SK-N-SH treated with all-trans-retinoic acid at 6 μM for 48 hours (cell line): ENCODE measurements at regions not wholly inside any gene's neighbourhood (a gene's known extent, or its start where the extent isn't known, plus 50 kb on each side); places are given as distances from the start of the nearest gene placed in this dataset.

Experiments used
- ARNTL ChIP-seq: fragments of 450-650 bp; formaldehyde crosslinking; IDR thresholded peaks from 2 replicates; pipeline ENCODE4 v1.5.0; 2020; ENCODE audit warnings: low read depth, mild to moderate bottlenecking, moderate library complexity, borderline replicate concordance
- CREB5 ChIP-seq: fragments of 250-450 bp; sonication (Bioruptor Pico); IDR thresholded peaks from 2 replicates; pipeline ENCODE4 v1.5.1; 2020; ENCODE audit warnings: low read depth, mild to moderate bottlenecking, moderate library complexity
- CSRNP3 ChIP-seq: fragments of 250-450 bp; sonication (Bioruptor Pico); IDR thresholded peaks from 2 replicates; pipeline ENCODE4 v1.5.1; 2021; ENCODE audit warnings: mild to moderate bottlenecking, moderate library complexity
- PPARA ChIP-seq: fragments of 250-450 bp; sonication (Bioruptor Pico); IDR thresholded peaks from 2 replicates; pipeline ENCODE4 v1.5.0; 2020; ENCODE audit warnings: mild to moderate bottlenecking, borderline replicate concordance
- RARB ChIP-seq: fragments of 250-450 bp; sonication (Bioruptor Pico); IDR thresholded peaks from 2 replicates; pipeline ENCODE4 v1.8.0; 2021; ENCODE audit warnings: mild to moderate bottlenecking, moderate library complexity
- SNAI2 ChIP-seq: fragments of 250-450 bp; sonication (Bioruptor Pico); IDR thresholded peaks from 2 replicates; pipeline ENCODE4 v1.5.0; 2020; ENCODE audit warnings: mild to moderate bottlenecking, moderate library complexity
- TSHZ2 ChIP-seq: fragments of 250-450 bp; sonication (Bioruptor Pico); IDR thresholded peaks from 2 replicates; pipeline ENCODE4 v1.5.0; 2020; ENCODE audit warnings: mild to moderate bottlenecking, moderate library complexity
- ZNF565 ChIP-seq: fragments of 450-650 bp; formaldehyde crosslinking; conservative IDR thresholded peaks from 2 replicates; pipeline ENCODE4 v1.5.0; 2020; ENCODE audit warnings: low read depth, mild to moderate bottlenecking, moderate library complexity
- ZNF8 ChIP-seq: fragments of 450-650 bp; formaldehyde crosslinking; IDR thresholded peaks from 2 replicates; pipeline ENCODE4 v1.5.0; 2020; ENCODE audit warnings: mild to moderate bottlenecking, moderate library complexity

GRCh38 chr12:77377116-77377515 lies 311.7 kb upstream of the E2F7 start:
- TF ChIP-seq CSRNP3 (CRISPR knock-in tag) (no peak), CREB5 (CRISPR knock-in tag) (no peak), PPARA (CRISPR knock-in tag) (no peak), TSHZ2 (CRISPR knock-in tag) (no peak), ARNTL (CRISPR knock-in tag) (no peak), ZNF565 (no peak), RARB (CRISPR knock-in tag) (no peak), SNAI2 (CRISPR knock-in tag) (no peak), ZNF8 (no peak)
